ENCODE measurements at regions not wholly inside any gene's neighbourhood (a gene's known extent, or its start where the extent isn't known, plus 50 kb on each side); places are given as distances from the start of the nearest gene placed in this dataset.

DNA sequence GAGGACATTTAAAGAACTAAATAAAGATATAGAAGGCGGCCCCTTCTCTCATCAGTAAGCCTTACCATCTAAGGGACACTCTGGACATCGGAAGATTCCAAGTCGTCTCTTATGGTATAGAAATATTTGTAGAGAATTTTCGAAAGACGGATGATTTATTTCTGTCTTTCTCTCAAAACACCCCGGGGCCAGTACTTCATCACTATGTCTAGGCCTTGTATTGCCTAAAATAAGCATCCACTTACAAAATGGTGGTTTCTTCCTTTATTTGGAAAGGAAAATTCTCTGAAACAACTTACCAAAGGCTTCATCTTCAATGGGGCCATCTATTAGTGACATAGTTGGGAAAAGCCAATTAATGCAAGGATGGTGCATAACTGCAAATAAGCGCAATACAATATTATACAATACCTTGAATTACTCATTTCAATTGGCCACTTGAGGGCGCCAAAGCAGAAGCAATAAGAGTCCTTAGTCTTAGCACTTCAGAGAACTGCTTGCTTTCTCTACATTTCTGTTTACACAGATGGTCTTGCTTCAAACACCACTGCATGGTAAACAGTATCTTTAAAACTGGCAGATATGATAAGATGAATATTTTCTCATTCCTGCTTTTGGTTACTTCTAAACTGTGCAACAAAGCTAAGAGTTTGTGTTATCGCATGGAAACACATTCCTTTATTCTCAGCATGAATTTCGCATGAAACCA, 113.2 kb downstream of the VIP start:
- H4K5ac ChIP-seq (ENCODE audit: insufficient read length, low read depth, low read length) = no peak overlapping the region
- no peaks in the 10 kb centered on the region for H3K79me2 ChIP-seq (ENCODE audit: control insufficient read depth in 1 of 2, insufficient read depth in 2 of 2, low read length in 2 of 2)
- no peaks in the 10 kb centered on the region for H3K36me3 ChIP-seq (ENCODE audit: control insufficient read depth in 2 of 4, insufficient read depth in 4 of 4, low read length in 3 of 4)
- CTCF ChIA-PET (ENCODE audit: partially characterized antibody) = interaction anchor here (0.7 to 5.7 kb wide), 29 partner anchors 10 to 588 kb away, joined by 3 to 71 read pairs (median 3); partner anchors contain the start of gene VIP
- H3K27ac ChIP-seq (ENCODE audit: low read depth, low read length) = no peak overlapping the region
- H2BK120ac ChIP-seq (replicated peaks; ENCODE audit: low read depth, low read length) = no peak overlapping the region
- no peaks in the 10 kb centered on the region for H3K23me2 ChIP-seq (ENCODE audit: low read depth, low read length)
- no peak overlapping the region for H2BK12ac ChIP-seq (ENCODE audit: low read depth, low read length)
- no peaks in the 10 kb centered on the region for H3K79me1 ChIP-seq (ENCODE audit: low read depth, low read length)
- 71% methylated on average over 10 of the region's 10 CpGs; no CpG with 5 or more reads in 1 of the 2 experiments for WGBS, 2 experiments (ENCODE audit: extremely low coverage in 1 of 2, insufficient coverage in 1 of 2, insufficient read length in 1 of 2, insufficient replicate concordance in 2 of 2, low coverage in 1 of 2, low lambda C conversion rate in 2 of 2, missing lambda C conversion rate in 1 of 2)
- no peak overlapping the region for H3K18ac ChIP-seq (ENCODE audit: extremely low read depth, low read length)
- H2AFZ ChIP-seq (ENCODE audit: low read length) = no peak overlapping the region
- H2BK5ac ChIP-seq (ENCODE audit: low read depth, low read length) = no peak overlapping the region
- no peak overlapping the region for H3K4ac ChIP-seq (replicated peaks; ENCODE audit: insufficient read length, low read depth, low read length)
- H4K20me1 ChIP-seq (replicated peaks in 1 of 2; ENCODE audit: control insufficient read depth in 1 of 2, insufficient read depth in 2 of 2, low read length in 2 of 2) = no peaks in the 10 kb centered on the region
- POLR2A ChIA-PET (ENCODE audit: partially characterized antibody) = no interaction called here
- no peak overlapping the region for H3K56ac ChIP-seq (replicated peaks; ENCODE audit: insufficient read length, low read depth, low read length)
- no peaks in the 10 kb centered on the region for H3K9me3 ChIP-seq (ENCODE audit: insufficient read depth in 2 of 2, low read depth in 1 of 2, low read length in 1 of 2)
- H2BK20ac ChIP-seq (ENCODE audit: low read length) = no peak overlapping the region
- H3K14ac ChIP-seq (ENCODE audit: insufficient read length) = no peak overlapping the region
- no peak overlapping the region for H2BK15ac ChIP-seq (ENCODE audit: low read length)
- no peak overlapping the region for H3K23ac ChIP-seq (ENCODE audit: insufficient read length)
- no peak overlapping the region for H4K8ac ChIP-seq (ENCODE audit: extremely low read depth, insufficient read depth, low read length)
- no peak overlapping the region for H3K4me3 ChIP-seq (ENCODE audit: extremely low read depth in 1 of 4, insufficient read depth in 2 of 4, low read depth in 3 of 4, low read length in 4 of 4)
- no peak overlapping the region for H3K9ac ChIP-seq (replicated peaks in 1 of 4; ENCODE audit: extremely low read depth in 1 of 4, low read depth in 3 of 4, low read length in 3 of 4)
- DNase-seq (ENCODE audit: low read depth in 1 of 2, low spot score in 2 of 2) = peak in 1 of 2 experiments; percentile 65
- no peak overlapping the region for H4K91ac ChIP-seq (replicated peaks; ENCODE audit: insufficient read length, low read length)
- H3K4me1 ChIP-seq (replicated peaks in 1 of 4; ENCODE audit: control insufficient read depth in 3 of 4, insufficient read depth in 4 of 4, low read length in 3 of 4) = no peaks in the 10 kb centered on the region
- H3K4me2 ChIP-seq (ENCODE audit: insufficient read depth in 1 of 2, low read depth in 2 of 2, low read length in 2 of 2) = no peak overlapping the region
- FAIRE-seq = peak; percentile 82
- H3K27me3 ChIP-seq (replicated peaks in 1 of 4; ENCODE audit: control insufficient read depth in 3 of 4, extremely low read depth in 1 of 4, insufficient read depth in 3 of 4, low read length in 3 of 4) = no peaks in the 10 kb centered on the region
- no peak overlapping the region for H2AK5ac ChIP-seq (ENCODE audit: low read depth, low read length)
- TF ChIP-seq CBX5 (IDR thresholded peaks at IDR 0.05; ENCODE audit: low read depth, low read length) (no peak), ASH2L (IDR thresholded peaks at IDR 0.05; ENCODE audit: low read length) (no peak), RAD21 (IDR thresholded peaks at IDR 0.05 in 1 of 2, conservative IDR thresholded peaks at IDR 0.05 in 1 of 2; ENCODE audit: low read depth in 2 of 2, low read length in 2 of 2) (peak; percentile 92 to 93), RBBP5 (IDR thresholded peaks at IDR 0.05; ENCODE audit: borderline replicate concordance, low read depth, low read length) (no peak), MAX (IDR thresholded peaks at IDR 0.05) (no peak), NRF1 (IDR thresholded peaks at IDR 0.05; ENCODE audit: low read depth, low read length) (no peak), HDAC6 (IDR thresholded peaks at IDR 0.05; ENCODE audit: low read depth, low read length) (no peak), ZNF274 (IDR thresholded peaks at IDR 0.05; ENCODE audit: borderline replicate concordance, extremely low read depth, low read length) (no peak)
- TF ChIP-seq, protein P1, sequence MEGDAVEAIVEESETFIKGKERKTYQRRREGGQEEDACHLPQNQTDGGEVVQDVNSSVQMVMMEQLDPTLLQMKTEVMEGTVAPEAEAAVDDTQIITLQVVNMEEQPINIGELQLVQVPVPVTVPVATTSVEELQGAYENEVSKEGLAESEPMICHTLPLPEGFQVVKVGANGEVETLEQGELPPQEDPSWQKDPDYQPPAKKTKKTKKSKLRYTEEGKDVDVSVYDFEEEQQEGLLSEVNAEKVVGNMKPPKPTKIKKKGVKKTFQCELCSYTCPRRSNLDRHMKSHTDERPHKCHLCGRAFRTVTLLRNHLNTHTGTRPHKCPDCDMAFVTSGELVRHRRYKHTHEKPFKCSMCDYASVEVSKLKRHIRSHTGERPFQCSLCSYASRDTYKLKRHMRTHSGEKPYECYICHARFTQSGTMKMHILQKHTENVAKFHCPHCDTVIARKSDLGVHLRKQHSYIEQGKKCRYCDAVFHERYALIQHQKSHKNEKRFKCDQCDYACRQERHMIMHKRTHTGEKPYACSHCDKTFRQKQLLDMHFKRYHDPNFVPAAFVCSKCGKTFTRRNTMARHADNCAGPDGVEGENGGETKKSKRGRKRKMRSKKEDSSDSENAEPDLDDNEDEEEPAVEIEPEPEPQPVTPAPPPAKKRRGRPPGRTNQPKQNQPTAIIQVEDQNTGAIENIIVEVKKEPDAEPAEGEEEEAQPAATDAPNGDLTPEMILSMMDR (IDR thresholded peaks at IDR 0.05; ENCODE audit: control extremely low read depth in 1 of 3, insufficient read depth in 1 of 3, low read depth in 1 of 3, low read length in 3 of 3) = peak in 2 of 3 experiments; percentile 67 to 72; a peak in 3 of 4 replicates

Measured in H1 (cell line).